GM10266 (cell line): ENCODE measurements at regions not wholly inside any gene's neighbourhood (a gene's known extent, or its start where the extent isn't known, plus 50 kb on each side); places are given as distances from the start of the nearest gene placed in this dataset.

Experiments used
- DNase-seq: peaks from one replicate; pipeline ENCODE4 v3.0.0; 2012; ENCODE audit errors: extremely low spot score
- TF ChIP-seq, protein P1 (sequence below): IDR thresholded peaks from 2 replicates; pipeline ENCODE4 v1.5.1; 2012; ENCODE audit warnings: mild to moderate bottlenecking, low read depth; ENCODE audit not compliant: control insufficient read depth, insufficient read depth; ENCODE audit errors: missing control alignments

DNA sequence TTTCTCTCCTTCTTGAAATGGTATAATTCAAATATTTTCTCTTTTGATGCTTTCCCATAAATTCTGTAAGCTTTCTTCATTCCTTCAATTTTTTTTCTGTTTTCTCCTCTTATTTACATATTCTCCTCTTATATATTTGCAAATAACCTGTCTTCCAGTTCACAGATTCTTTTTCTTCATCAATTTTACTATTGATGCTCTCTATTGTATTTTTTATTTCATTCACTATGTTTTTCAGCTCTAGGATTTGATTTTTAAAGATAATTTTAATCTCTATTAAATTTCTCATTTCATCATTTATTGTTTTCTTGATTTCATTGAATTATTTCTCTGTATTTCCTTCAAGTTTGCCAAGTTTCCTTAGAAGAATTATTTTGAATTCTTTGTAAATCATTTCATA lies 54.0 kb upstream of the PRPS1L1 start:
- TF ChIP-seq, protein P1, sequence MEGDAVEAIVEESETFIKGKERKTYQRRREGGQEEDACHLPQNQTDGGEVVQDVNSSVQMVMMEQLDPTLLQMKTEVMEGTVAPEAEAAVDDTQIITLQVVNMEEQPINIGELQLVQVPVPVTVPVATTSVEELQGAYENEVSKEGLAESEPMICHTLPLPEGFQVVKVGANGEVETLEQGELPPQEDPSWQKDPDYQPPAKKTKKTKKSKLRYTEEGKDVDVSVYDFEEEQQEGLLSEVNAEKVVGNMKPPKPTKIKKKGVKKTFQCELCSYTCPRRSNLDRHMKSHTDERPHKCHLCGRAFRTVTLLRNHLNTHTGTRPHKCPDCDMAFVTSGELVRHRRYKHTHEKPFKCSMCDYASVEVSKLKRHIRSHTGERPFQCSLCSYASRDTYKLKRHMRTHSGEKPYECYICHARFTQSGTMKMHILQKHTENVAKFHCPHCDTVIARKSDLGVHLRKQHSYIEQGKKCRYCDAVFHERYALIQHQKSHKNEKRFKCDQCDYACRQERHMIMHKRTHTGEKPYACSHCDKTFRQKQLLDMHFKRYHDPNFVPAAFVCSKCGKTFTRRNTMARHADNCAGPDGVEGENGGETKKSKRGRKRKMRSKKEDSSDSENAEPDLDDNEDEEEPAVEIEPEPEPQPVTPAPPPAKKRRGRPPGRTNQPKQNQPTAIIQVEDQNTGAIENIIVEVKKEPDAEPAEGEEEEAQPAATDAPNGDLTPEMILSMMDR: no peak
- no peak for DNase-seq

DNA sequence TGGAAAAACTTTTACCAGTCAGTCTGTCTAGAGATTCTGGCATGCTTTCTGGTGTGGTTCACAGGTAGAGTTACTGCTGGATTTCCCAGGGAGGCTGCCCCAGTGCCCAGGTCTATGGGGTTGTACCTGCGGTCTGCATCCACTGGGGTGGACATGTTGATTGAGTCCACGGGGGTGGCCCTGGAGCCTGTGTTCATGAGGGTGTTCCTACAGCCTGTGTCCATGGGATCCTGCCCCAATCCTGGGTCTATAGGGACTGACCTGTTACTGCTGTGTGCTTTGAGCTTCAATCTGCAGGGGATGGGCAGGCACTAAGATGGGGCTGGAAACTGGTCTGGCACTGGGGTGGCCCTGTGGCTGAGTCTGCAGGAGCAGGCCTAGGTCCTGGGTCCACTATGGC lies 54.5 kb upstream of the PRPS1L1 start:
- TF ChIP-seq, protein P1: no peak
- DNase-seq: no peak

DNA sequence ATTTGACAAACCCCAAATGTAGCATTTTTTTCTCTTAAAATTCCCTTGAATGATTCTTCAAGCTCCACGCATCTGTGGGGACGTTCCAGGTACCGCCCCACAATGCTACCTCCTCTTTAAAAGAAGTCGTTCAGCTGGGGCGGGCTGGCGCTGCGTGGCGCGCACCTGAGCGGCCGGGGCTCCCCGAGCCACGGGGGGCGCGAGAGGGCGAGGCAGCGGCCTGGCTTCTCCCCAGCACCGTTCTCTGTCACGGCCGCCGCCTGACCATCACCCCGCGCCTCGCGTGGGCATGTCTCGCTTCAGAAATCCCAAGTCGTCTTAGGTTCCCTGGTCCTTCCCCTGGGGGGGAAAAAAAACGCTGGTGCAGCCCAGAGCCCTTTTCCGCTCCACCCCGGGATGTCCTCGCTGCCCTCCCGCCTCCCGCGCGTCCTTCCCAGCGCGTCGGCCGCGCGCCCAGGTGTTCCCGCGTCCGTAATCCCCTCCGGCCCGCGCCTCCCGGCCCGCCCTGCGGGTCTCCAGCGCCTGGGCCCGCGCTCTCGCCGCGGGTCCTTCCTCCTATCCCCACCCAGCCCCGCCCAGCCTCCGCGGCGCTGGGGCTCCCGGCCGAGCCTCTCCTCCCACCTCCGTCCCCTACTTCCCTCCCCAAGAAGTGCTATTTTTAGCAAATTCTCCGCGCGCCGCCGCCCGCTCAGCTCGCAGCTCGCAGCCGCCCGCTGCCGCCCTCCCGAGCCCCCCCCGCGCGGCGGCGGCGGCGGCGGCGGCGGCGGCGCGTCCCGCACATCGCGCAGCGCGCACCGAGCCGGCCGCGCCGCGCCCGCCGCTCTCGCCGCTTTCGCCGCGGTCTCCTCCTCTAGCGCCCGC lies 58.7 kb upstream of the PRPS1L1 start:
- DNase-seq: peak; percentile 25
- TF ChIP-seq, protein P1: no peak

DNA sequence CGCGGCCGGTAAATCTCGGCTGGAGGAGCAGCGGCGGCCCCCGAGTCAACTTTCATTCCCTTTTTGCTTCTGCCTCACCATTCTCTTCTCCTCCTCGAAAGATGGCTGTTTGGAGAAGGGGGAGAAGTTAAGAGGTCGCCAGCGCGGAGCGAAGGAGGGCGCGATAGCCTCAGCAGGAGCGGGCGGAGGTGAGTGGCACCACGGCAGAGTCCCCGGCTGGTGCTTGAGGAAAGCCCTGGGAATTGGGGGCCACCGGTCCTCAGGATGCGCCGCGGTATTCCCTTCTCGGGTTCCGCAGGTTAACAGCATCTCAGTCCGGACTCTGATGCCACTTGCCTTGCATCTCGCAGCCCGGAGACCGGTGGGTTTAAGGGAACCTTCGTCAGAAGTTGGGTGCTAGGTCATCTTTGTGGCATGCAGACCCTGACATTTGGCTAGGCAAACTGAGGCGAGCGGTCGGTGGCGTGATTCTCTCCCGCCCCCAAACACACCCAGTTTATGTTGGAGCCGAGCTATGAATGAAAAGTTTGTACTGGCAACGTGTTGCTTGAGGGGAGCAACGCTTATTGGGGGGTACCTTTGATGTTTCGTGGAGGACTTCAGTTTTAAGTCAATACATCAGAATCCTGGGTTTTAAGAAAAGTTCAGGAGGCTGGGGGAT lies 59.5 kb upstream of the PRPS1L1 start:
- TF ChIP-seq, protein P1: no peak
- peak; percentile 19 for DNase-seq

DNA sequence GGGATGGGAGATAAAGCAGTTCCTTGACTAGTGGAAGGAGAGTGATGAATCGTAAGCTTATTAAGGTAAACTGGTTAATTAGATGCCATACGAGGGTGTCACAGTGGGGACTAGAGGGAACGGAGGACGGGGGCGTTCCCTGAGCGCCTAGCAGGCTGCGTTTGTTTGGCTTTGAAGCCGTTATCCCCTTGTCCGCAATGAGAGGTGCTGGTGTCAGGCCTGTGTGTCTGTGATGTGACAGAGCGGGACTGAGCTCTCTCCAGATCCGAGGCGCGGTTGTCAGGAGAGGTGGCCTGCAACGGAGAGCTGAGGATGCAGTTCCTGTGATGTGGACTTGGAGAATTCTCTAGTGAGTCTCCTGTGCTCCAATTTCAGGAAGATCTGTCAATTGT lies 60.0 kb upstream of the PRPS1L1 start:
- TF ChIP-seq, protein P1: no peak
- DNase-seq: no peak

DNA sequence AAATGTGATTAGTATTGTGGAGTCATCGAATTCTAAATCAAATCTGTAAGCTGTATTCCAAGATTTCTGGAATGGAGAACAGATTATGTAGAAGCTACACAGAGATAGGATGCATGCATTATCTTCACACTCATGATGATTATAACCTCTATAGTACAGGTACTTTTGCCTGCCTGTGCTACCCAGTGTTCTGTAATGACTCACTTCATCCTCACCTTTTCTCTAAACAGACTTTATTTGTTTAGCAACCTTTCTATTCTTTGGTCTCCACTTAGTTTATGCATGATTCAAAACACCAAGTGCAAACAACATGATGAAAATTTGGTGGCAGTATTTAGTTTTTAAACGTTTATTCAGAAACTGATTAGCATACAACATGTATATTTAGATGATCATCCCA lies 68.4 kb upstream of the PRPS1L1 start:
- TF ChIP-seq, protein P1: no peak
- DNase-seq: no peak

DNA sequence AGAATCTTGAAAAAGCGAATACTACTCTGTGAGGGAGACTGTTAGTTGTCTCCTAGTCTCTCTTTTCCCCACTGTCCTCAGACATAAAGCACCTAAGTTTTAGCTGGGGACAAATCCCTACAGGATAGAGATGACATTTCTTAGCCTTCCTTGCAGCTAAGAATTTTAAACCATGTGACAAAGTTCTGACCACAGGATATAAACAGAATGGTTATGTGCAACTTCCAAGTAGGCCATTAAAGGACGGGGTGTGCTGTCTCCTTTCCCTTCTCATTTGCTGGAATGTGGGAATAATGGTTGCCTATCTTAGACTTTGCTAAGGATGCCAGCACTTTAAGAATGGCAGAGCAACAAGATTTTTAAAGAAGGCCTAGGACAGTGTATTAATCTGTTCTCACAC lies 74.9 kb upstream of the PRPS1L1 start:
- TF ChIP-seq, protein P1: no peak
- no peak for DNase-seq
